ENCODE measurements at regions not wholly inside any gene's neighbourhood (a gene's known extent, or its start where the extent isn't known, plus 50 kb on each side); places are given as distances from the start of the nearest gene placed in this dataset.

DNA sequence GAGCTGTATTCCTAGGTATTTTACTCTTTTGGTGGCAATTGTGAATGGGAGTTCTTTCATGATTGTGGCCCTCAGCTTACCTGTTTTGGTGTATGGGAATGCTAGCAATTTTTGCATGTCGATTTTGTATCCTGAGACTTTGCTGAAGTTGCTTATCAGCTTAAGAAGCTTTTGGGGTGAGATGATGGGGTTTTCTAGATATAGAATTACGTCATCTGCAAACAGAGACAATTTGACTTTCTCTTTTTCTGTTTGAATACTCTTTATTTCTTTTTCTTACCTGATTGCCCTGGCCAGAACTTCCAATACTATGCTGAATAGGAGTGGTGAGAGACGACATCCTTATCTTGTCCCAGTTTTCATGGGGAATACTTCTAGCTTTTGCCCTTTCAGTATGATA, 191.2 kb downstream of the KCNE4 start:
- Mint-ChIP-seq H3K27me3 (no peaks in the 10 kb centered on the region), H3K9me3 (ENCODE audit: insufficient read depth) (peaks cover 3% of the 10 kb centered on the region), H3K4me1 (no peaks in the 10 kb centered on the region), H3K27ac (no peak overlapping the region), H3K4me3 (no peak overlapping the region)
- Histone ChIP-seq H3K36me3 (replicated peaks in 1 of 2; ENCODE audit: control extremely low read depth in 1 of 2, control insufficient read depth in 1 of 2, extremely low read depth in 1 of 2, insufficient read depth in 2 of 2, low read length in 1 of 2) (no peaks in the 10 kb centered on the region), H4K20me1 (ENCODE audit: control insufficient read depth, insufficient read depth, low read length, poor library complexity, severe bottlenecking) (no peaks in the 10 kb centered on the region), H3K27ac (ENCODE audit: low read length in 2 of 2) (no peak overlapping the region), H3K9ac (ENCODE audit: low read length) (no peak overlapping the region), H3K4me2 (replicated peaks; ENCODE audit: low read depth, low read length, poor library complexity, severe bottlenecking) (no peak overlapping the region), H2AFZ (ENCODE audit: insufficient read depth, low read depth, low read length, poor library complexity, severe bottlenecking) (no peak overlapping the region), H3K27me3 (replicated peaks in 1 of 4; ENCODE audit: control extremely low read depth in 1 of 4, control insufficient read depth in 3 of 4, insufficient read depth in 4 of 4, low read length in 3 of 4) (peaks cover 0 to 3% (median 0%) of the 10 kb centered on the region in 4 experiments), H3K4me3 (ENCODE audit: control extremely low read depth in 1 of 5, extremely low read depth in 1 of 5, insufficient read depth in 1 of 5, low read depth in 2 of 5, low read length in 4 of 5) (no peak overlapping the region), H3K79me2 (ENCODE audit: control insufficient read depth, insufficient read depth, low read length) (no peaks in the 10 kb centered on the region), H3K4me1 (ENCODE audit: control insufficient read depth in 2 of 2, insufficient read depth in 2 of 2, low read length in 2 of 2) (no peaks in the 10 kb centered on the region), H3K9me3 (ENCODE audit: control extremely low read depth in 1 of 3, control insufficient read depth in 2 of 3, insufficient read depth in 1 of 3, low read length in 2 of 3) (peaks cover 0 to 4% (median 0%) of the 10 kb centered on the region in 3 donors)
- 100% methylated on average over 1 of the region's 3 CpGs for WGBS (ENCODE audit: insufficient coverage)
- POLR2A ChIA-PET = no interaction called here
- ATAC-seq (ENCODE audit: low read depth) (no peak), DNase-seq (no peak)
- intact Hi-C loops (cut with micrococcal nuclease) = no loop called here
- CTCF ChIA-PET = interaction anchor here (0.8 kb wide), 1 partner anchor 9 kb away, joined by 3 read pairs; no protein-coding TSS in a partner anchor
- no peak for TF ChIP-seq EZH2 (IDR thresholded peaks at IDR 0.05; ENCODE audit: borderline replicate concordance, insufficient read depth, low read depth, low read length, poor library complexity, severe bottlenecking)
- TF ChIP-seq, protein P1, sequence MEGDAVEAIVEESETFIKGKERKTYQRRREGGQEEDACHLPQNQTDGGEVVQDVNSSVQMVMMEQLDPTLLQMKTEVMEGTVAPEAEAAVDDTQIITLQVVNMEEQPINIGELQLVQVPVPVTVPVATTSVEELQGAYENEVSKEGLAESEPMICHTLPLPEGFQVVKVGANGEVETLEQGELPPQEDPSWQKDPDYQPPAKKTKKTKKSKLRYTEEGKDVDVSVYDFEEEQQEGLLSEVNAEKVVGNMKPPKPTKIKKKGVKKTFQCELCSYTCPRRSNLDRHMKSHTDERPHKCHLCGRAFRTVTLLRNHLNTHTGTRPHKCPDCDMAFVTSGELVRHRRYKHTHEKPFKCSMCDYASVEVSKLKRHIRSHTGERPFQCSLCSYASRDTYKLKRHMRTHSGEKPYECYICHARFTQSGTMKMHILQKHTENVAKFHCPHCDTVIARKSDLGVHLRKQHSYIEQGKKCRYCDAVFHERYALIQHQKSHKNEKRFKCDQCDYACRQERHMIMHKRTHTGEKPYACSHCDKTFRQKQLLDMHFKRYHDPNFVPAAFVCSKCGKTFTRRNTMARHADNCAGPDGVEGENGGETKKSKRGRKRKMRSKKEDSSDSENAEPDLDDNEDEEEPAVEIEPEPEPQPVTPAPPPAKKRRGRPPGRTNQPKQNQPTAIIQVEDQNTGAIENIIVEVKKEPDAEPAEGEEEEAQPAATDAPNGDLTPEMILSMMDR (IDR thresholded peaks at IDR 0.05) = no peak

DNA sequence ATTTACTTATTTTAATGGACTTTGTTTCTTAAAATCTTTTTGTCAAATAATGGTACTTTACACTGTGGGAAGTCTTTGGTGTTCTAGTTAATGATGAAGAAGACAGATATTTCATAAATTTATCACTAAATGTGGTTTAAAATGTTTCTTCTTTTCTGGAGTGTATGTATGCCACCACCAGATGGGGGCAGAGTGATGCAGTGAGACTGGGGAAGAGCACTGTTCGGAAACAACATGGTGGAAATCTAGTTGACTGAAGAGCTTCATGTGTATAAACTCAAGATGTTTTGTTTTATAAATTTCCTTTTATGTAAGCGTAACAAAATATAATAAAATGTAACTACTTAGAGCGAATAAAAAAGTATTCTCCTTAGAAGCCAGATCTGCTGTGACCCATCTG, 195.1 kb downstream of the KCNE4 start:
- Histone ChIP-seq H3K79me2 (ENCODE audit: control insufficient read depth, insufficient read depth, low read length) (no peaks in the 10 kb centered on the region), H3K27ac (ENCODE audit: low read length in 2 of 2) (no peak overlapping the region), H3K4me3 (ENCODE audit: control extremely low read depth in 1 of 5, extremely low read depth in 1 of 5, insufficient read depth in 1 of 5, low read depth in 2 of 5, low read length in 4 of 5) (no peak overlapping the region), H2AFZ (ENCODE audit: insufficient read depth, low read depth, low read length, poor library complexity, severe bottlenecking) (no peak overlapping the region), H3K9ac (ENCODE audit: low read length) (no peak overlapping the region), H3K4me1 (ENCODE audit: control insufficient read depth in 2 of 2, insufficient read depth in 2 of 2, low read length in 2 of 2) (no peaks in the 10 kb centered on the region), H3K9me3 (ENCODE audit: control extremely low read depth in 1 of 3, control insufficient read depth in 2 of 3, insufficient read depth in 1 of 3, low read length in 2 of 3) (peaks cover 0 to 4% (median 0%) of the 10 kb centered on the region in 3 donors), H3K27me3 (replicated peaks in 1 of 4; ENCODE audit: control extremely low read depth in 1 of 4, control insufficient read depth in 3 of 4, insufficient read depth in 4 of 4, low read length in 3 of 4) (peaks cover 0 to 3% (median 0%) of the 10 kb centered on the region in 4 experiments), H4K20me1 (ENCODE audit: control insufficient read depth, insufficient read depth, low read length, poor library complexity, severe bottlenecking) (no peaks in the 10 kb centered on the region), H3K4me2 (replicated peaks; ENCODE audit: low read depth, low read length, poor library complexity, severe bottlenecking) (no peak overlapping the region), H3K36me3 (replicated peaks in 1 of 2; ENCODE audit: control extremely low read depth in 1 of 2, control insufficient read depth in 1 of 2, extremely low read depth in 1 of 2, insufficient read depth in 2 of 2, low read length in 1 of 2) (no peaks in the 10 kb centered on the region)
- no peak for DNase-seq
- Mint-ChIP-seq H3K4me1 (no peaks in the 10 kb centered on the region), H3K4me3 (no peak overlapping the region), H3K9me3 (ENCODE audit: insufficient read depth) (peaks cover under 1% of the 10 kb centered on the region), H3K27ac (no peak overlapping the region), H3K27me3 (no peaks in the 10 kb centered on the region)
- ATAC-seq (ENCODE audit: low read depth) = no peak
- no CpG with 5 or more reads among the region's 3 CpGs for WGBS (ENCODE audit: insufficient coverage)
- intact Hi-C loops (cut with micrococcal nuclease) = no loop called here
- CTCF ChIA-PET = no interaction called here
- TF ChIP-seq EZH2 (IDR thresholded peaks at IDR 0.05; ENCODE audit: borderline replicate concordance, insufficient read depth, low read depth, low read length, poor library complexity, severe bottlenecking) = no peak
- TF ChIP-seq, protein P1 (IDR thresholded peaks at IDR 0.05) = no peak
- POLR2A ChIA-PET = no interaction called here

All from B cell (primary cell).